Astrocyte (in vitro differentiated cells and primary cell): ENCODE measurements at regions not wholly inside any gene's neighbourhood (a gene's known extent, or its start where the extent isn't known, plus 50 kb on each side); places are given as distances from the start of the nearest gene placed in this dataset.

Source experiments
- DNase-seq: peaks from one replicate; pipeline ENCODE4 v3.0.0-alpha.2; 2010; ENCODE audit warnings: low read depth
- FAIRE-seq: peaks from 2 replicates; lab custom pipeline; 2011; peaks lifted over from hg19 to GRCh38; lab: Jason Lieb, UNC
- H2AFZ ChIP-seq: 2 replicates; pipeline ENCODE4 v1.6.0; 2012; ENCODE audit warnings: low read depth, low read length, inconsistent platforms
- H3K27ac ChIP-seq: 2 replicates; pipeline ENCODE4 v1.5.1; 2011; ENCODE audit warnings: low read depth, low read length, inconsistent platforms
- H3K27me3 ChIP-seq: 2 replicates; pipeline ENCODE4 v1.6.0; 2011; ENCODE audit warnings: low read length, inconsistent platforms; ENCODE audit not compliant: insufficient read depth
- H3K36me3 ChIP-seq: 2 replicates; pipeline ENCODE4 v1.5.1; 2011; ENCODE audit warnings: low read length, inconsistent platforms; ENCODE audit not compliant: insufficient read depth
- H3K4me1 ChIP-seq: 2 replicates; pipeline ENCODE4 v1.5.1; 2011; ENCODE audit warnings: low read length, inconsistent platforms; ENCODE audit not compliant: insufficient read depth
- H3K4me2 ChIP-seq: 2 replicates; pipeline ENCODE4 v1.6.0; 2012; ENCODE audit warnings: low read length, inconsistent platforms
- H3K4me3 ChIP-seq: 2 replicates; pipeline ENCODE4 v1.5.1; 2011; ENCODE audit warnings: low read depth, mild to moderate bottlenecking, low read length, inconsistent platforms; ENCODE audit not compliant: insufficient read depth
- H3K79me2 ChIP-seq: 2 replicates; pipeline ENCODE4 v1.6.0; 2012; ENCODE audit warnings: mild to moderate bottlenecking, low read length, inconsistent platforms; ENCODE audit not compliant: insufficient read depth
- H3K9ac ChIP-seq: 2 replicates; pipeline ENCODE4 v1.6.0; 2012; ENCODE audit warnings: mild to moderate bottlenecking, low read length, inconsistent platforms
- H3K9me3 ChIP-seq: 2 replicates; pipeline ENCODE4 v1.5.1; 2012; ENCODE audit warnings: low read depth, mild to moderate bottlenecking, low read length, inconsistent platforms; ENCODE audit not compliant: insufficient read depth
- H4K20me1 ChIP-seq: 2 replicates; pipeline ENCODE4 v1.6.0; 2012; ENCODE audit warnings: low read length, inconsistent platforms; ENCODE audit not compliant: insufficient read depth
- H3K27ac Mint-ChIP-seq: one replicate; pipeline ENCODE4 v1.8.0; 2021; ENCODE audit warnings: mild to moderate bottlenecking, mixed read lengths; ENCODE audit not compliant: unreplicated experiment
- H3K27me3 Mint-ChIP-seq: one replicate; pipeline ENCODE4 v1.8.0; 2021; ENCODE audit warnings: low read depth, mixed read lengths; ENCODE audit not compliant: unreplicated experiment
- H3K36me3 Mint-ChIP-seq: one replicate; pipeline ENCODE4 v1.8.0; 2021; ENCODE audit warnings: low read depth, mixed read lengths; ENCODE audit not compliant: unreplicated experiment
- H3K4me1 Mint-ChIP-seq: one replicate; pipeline ENCODE4 v1.8.0; 2021; ENCODE audit warnings: low read depth, mixed read lengths; ENCODE audit not compliant: unreplicated experiment
- H3K4me3 Mint-ChIP-seq: one replicate; pipeline ENCODE4 v1.8.0; 2021; ENCODE audit warnings: mild to moderate bottlenecking, moderate library complexity, mixed read lengths; ENCODE audit not compliant: unreplicated experiment
- H3K9me3 Mint-ChIP-seq: one replicate; pipeline ENCODE4 v1.8.0; 2021; ENCODE audit warnings: mild to moderate bottlenecking, mixed read lengths; ENCODE audit not compliant: unreplicated experiment
- CTCF ChIP-seq: IDR thresholded peaks from 2 replicates; pipeline ENCODE4 v1.5.1; 2011; ENCODE audit warnings: low read depth, mild to moderate bottlenecking, inconsistent platforms, low read length, moderate library complexity; ENCODE audit not compliant: insufficient read depth
- EZH2 ChIP-seq: IDR thresholded peaks from 2 replicates; pipeline ENCODE4 v1.6.1; 2012; ENCODE audit warnings: mild to moderate bottlenecking, low read length, inconsistent platforms; ENCODE audit not compliant: insufficient read depth

DNA sequence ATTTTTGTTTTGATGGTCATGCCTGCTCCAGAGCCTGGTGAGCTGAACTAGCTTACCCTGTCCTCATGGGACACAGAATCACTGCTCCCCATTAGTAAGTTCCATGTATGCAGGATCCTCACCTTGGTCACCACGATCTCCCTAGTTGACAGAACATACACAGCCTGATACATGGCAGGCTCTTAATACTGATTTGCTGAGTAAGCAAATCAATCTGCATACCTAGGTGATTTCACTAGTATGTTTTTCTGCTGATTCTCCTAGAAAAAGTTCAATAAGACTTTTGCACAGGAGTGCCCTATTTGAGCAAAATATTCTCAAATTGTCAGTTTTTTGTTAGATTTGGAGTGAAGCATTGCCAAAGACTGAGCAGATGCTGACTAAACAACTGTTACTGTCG, 113.7 kb downstream of the ACER2 start:
- Histone ChIP-seq H3K4me1 (no peaks in the 10 kb centered on the region), H3K36me3 (no peaks in the 10 kb centered on the region), H3K79me2 (no peaks in the 10 kb centered on the region), H3K4me3 (no peak overlapping the region), H3K27ac (no peak overlapping the region), H3K9ac (no peak overlapping the region), H4K20me1 (no peaks in the 10 kb centered on the region), H3K9me3 (no peaks in the 10 kb centered on the region), H2AFZ (no peak overlapping the region), H3K27me3 (no peaks in the 10 kb centered on the region), H3K4me2 (no peak overlapping the region)
- Mint-ChIP-seq H3K4me3 (no peak overlapping the region), H3K9me3 (no peaks in the 10 kb centered on the region), H3K36me3 (no peaks in the 10 kb centered on the region), H3K27me3 (no peaks in the 10 kb centered on the region), H3K27ac (no peak overlapping the region), H3K4me1 (no peaks in the 10 kb centered on the region)
- TF ChIP-seq CTCF = no peak
- TF ChIP-seq EZH2 = no peak
- FAIRE-seq (no peak), DNase-seq (no peak)

DNA sequence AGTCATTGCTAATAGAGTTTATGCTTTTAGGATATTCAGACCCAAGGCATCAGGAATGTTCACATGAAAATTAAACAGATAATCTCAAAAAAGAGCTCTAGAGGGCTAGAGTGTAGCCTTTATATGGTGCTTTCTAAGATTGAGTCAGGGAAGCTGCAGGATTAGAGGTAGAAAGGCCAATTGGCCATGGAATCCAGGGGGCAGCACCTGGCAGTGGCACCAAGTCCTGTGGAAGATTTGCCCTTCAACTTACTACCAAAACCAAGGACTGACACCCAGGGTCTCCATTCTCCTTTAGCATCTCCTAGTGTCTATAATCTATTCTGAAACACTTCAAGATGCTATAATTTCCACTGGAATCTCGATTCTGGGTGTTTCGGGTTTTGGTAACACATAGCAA, 112.4 kb downstream of the ACER2 start:
- H3K27me3 ChIP-seq = no peaks in the 10 kb centered on the region
- no peak overlapping the region for H3K4me3 Mint-ChIP-seq
- TF ChIP-seq CTCF = no peak
- no peak for TF ChIP-seq EZH2
- no peak overlapping the region for H2AFZ ChIP-seq
- H3K27ac ChIP-seq = no peak overlapping the region
- no peaks in the 10 kb centered on the region for H3K9me3 ChIP-seq
- H3K27ac Mint-ChIP-seq = no peak overlapping the region
- no peak overlapping the region for H3K9ac ChIP-seq
- no peaks in the 10 kb centered on the region for H3K36me3 ChIP-seq
- H3K4me1 ChIP-seq = no peaks in the 10 kb centered on the region
- no peak overlapping the region for H3K4me3 ChIP-seq
- DNase-seq (no peak), FAIRE-seq (no peak)
- H3K9me3 Mint-ChIP-seq = no peaks in the 10 kb centered on the region
- no peak overlapping the region for H3K4me2 ChIP-seq
- H3K4me1 Mint-ChIP-seq = no peaks in the 10 kb centered on the region
- no peaks in the 10 kb centered on the region for H3K36me3 Mint-ChIP-seq
- H3K79me2 ChIP-seq = no peaks in the 10 kb centered on the region
- H3K27me3 Mint-ChIP-seq = no peaks in the 10 kb centered on the region
- no peaks in the 10 kb centered on the region for H4K20me1 ChIP-seq

DNA sequence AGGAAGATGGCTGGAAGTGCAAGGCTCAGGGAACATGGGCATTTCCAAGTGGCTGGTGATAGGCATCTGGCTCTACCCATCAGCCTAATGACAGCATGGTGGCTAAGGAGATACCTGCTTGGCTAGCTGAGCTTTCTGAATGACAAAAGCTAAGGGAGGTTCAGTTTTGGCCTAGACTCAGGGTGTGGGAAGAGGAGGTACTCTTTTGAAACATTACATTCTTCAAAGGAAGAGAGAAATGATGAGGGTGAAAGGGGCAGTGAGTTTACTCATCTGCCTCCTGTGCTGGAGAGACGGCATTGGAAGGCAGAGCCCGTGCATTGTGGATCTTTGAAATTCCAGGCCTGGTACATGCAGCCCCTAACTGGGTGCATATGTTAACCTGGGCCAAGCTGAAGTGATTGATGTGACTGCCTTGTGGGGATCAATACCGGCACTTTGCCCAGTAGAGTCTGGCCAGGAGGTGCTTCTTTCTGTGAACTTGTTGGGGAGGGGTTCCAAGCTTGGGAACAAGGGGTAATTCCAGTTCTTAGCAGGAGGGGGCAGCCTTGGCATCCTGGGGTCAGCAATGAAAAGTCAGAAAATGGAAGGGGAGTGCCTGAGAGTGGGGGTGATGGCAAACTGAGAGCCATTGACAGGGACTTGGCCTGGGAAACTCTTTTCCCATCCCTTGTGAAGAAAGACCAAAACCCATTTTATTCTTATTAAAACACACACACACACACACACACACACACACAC, 108.6 kb downstream of the ACER2 start:
- H3K9me3 ChIP-seq = no peaks in the 10 kb centered on the region
- no peak overlapping the region for H3K4me3 ChIP-seq
- no peaks in the 10 kb centered on the region for H3K27me3 ChIP-seq
- no peaks in the 10 kb centered on the region for H3K27me3 Mint-ChIP-seq
- H4K20me1 ChIP-seq = no peaks in the 10 kb centered on the region
- H3K27ac Mint-ChIP-seq = no peak overlapping the region
- H3K4me2 ChIP-seq = no peak overlapping the region
- no peaks in the 10 kb centered on the region for H3K79me2 ChIP-seq
- DNase-seq = no peak
- H3K4me1 Mint-ChIP-seq = peaks cover 3% of the 10 kb centered on the region
- H3K36me3 ChIP-seq = no peaks in the 10 kb centered on the region
- H2AFZ ChIP-seq = no peak overlapping the region
- TF ChIP-seq CTCF (no peak), EZH2 (no peak)
- H3K36me3 Mint-ChIP-seq = no peaks in the 10 kb centered on the region
- H3K4me1 ChIP-seq = no peaks in the 10 kb centered on the region
- no peak for FAIRE-seq
- no peak overlapping the region for H3K9ac ChIP-seq
- H3K9me3 Mint-ChIP-seq = no peaks in the 10 kb centered on the region
- H3K4me3 Mint-ChIP-seq = no peak overlapping the region
- H3K27ac ChIP-seq = no peak overlapping the region
